ENCODE measurements at regions not wholly inside any gene's neighbourhood (a gene's known extent, or its start where the extent isn't known, plus 50 kb on each side); places are given as distances from the start of the nearest gene placed in this dataset.

- Histone ChIP-seq H3K36me3 (no peaks in the 10 kb centered on the region), H3K27ac (replicated peaks) (no peak overlapping the region), H3K4me3 (no peak overlapping the region), H3K27me3 (ENCODE audit: low read depth) (no peaks in the 10 kb centered on the region), H3K9me3 (replicated peaks) (peaks cover 20% of the 10 kb centered on the region), H3K4me1 (no peaks in the 10 kb centered on the region)
- TF ChIP-seq CTCF (IDR thresholded peaks at IDR 0.05; ENCODE audit: borderline replicate concordance) = no peak
- intact Hi-C loops (cut with micrococcal nuclease) = no loop called here
- no peak for DNase-seq
Measured at GRCh38 chr16:51222016-51222415, 70.9 kb upstream of the SALL1 start.

- Histone ChIP-seq H3K4me3 (no peak overlapping the region), H3K9me3 (replicated peaks) (peaks cover 27% of the 10 kb centered on the region), H3K36me3 (no peaks in the 10 kb centered on the region), H3K27ac (replicated peaks) (no peak overlapping the region), H3K4me1 (no peaks in the 10 kb centered on the region), H3K27me3 (ENCODE audit: low read depth) (no peaks in the 10 kb centered on the region)
- no peak for DNase-seq
- TF ChIP-seq CTCF (IDR thresholded peaks at IDR 0.05; ENCODE audit: borderline replicate concordance) = no peak
- intact Hi-C loops (cut with micrococcal nuclease) = no loop called here
Measured at GRCh38 chr16:51211148-51211547, 60.1 kb upstream of the SALL1 start.

- Histone ChIP-seq H3K27ac (replicated peaks) (no peak overlapping the region), H3K36me3 (no peaks in the 10 kb centered on the region), H3K9me3 (replicated peaks) (peaks cover 18% of the 10 kb centered on the region), H3K27me3 (ENCODE audit: low read depth) (no peaks in the 10 kb centered on the region), H3K4me1 (no peaks in the 10 kb centered on the region), H3K4me3 (no peak overlapping the region)
- intact Hi-C loops (cut with micrococcal nuclease) = no loop called here
- no peak for TF ChIP-seq CTCF (IDR thresholded peaks at IDR 0.05; ENCODE audit: borderline replicate concordance)
- no peak for DNase-seq
Measured at GRCh38 chr16:51210087-51210486, 59.0 kb upstream of the SALL1 start.

GRCh38 chr16:51201604-51202003, 50.5 kb upstream of the SALL1 start:
- no peaks in the 10 kb centered on the region for H3K36me3 ChIP-seq
- TF ChIP-seq CTCF (IDR thresholded peaks at IDR 0.05; ENCODE audit: borderline replicate concordance) = no peak
- no peak for DNase-seq
- intact Hi-C loops (cut with micrococcal nuclease) = no loop called here
- peaks cover 24% of the 10 kb centered on the region for H3K9me3 ChIP-seq (replicated peaks)
- no peaks in the 10 kb centered on the region for H3K4me1 ChIP-seq
- H3K27me3 ChIP-seq (ENCODE audit: low read depth) = peaks cover 14% of the 10 kb centered on the region
- H3K27ac ChIP-seq (replicated peaks) = no peak overlapping the region
- H3K4me3 ChIP-seq = no peak overlapping the region

All from left ventricle myocardium inferior (tissue), 1 donor.